GM19455 (cell line): ENCODE measurements at regions not wholly inside any gene's neighbourhood (a gene's known extent, or its start where the extent isn't known, plus 50 kb on each side); places are given as distances from the start of the nearest gene placed in this dataset.
"Not testable (repeated sequence)": the region's sequence is repeated elsewhere in the genome, so short reads cannot be mapped to it uniquely, and the experiment has no call there.

Experiments
- ATAC-seq: cut with Tn5 transposase; IDR thresholded peaks from one replicate; pipeline ENCODE4 v1.9.1; 2021; ENCODE audit not compliant: unreplicated experiment

GRCh38 chr17:71055128-71055527, 885.8 kb downstream of the KCNJ2 start:
- ATAC-seq = no peak

GRCh38 chr17:71057448-71057847, 888.1 kb downstream of the KCNJ2 start:
- ATAC-seq = no peak

GRCh38 chr17:71057938-71058337, 888.6 kb downstream of the KCNJ2 start:
- ATAC-seq = no peak

GRCh38 chr17:71063127-71063526, 893.8 kb downstream of the KCNJ2 start:
- no peak for ATAC-seq

- ATAC-seq = no peak
Measured at GRCh38 chr17:71063559-71063958, 894.2 kb downstream of the KCNJ2 start.

GRCh38 chr17:71067669-71068407, 898.5 kb downstream of the KCNJ2 start:
- ATAC-seq = no peak

GRCh38 chr17:71068408-71068750, 899.0 kb downstream of the KCNJ2 start:
- no peak for ATAC-seq

GRCh38 chr17:71071041-71071440, 901.7 kb downstream of the KCNJ2 start:
- no peak for ATAC-seq

- no peak for ATAC-seq
Measured at GRCh38 chr17:71071837-71072236, 902.5 kb downstream of the KCNJ2 start.

GRCh38 chr17:71080937-71081336, 911.6 kb downstream of the KCNJ2 start:
- no peak for ATAC-seq

GRCh38 chr17:71081666-71082065, 912.3 kb downstream of the KCNJ2 start:
- no peak for ATAC-seq

- no peak for ATAC-seq
Measured at GRCh38 chr17:71084219-71084618, 914.9 kb downstream of the KCNJ2 start.

- no peak for ATAC-seq
Measured at GRCh38 chr17:71084838-71085237, 915.5 kb downstream of the KCNJ2 start.

- ATAC-seq = no peak
Measured at GRCh38 chr17:71085238-71086033, 916.1 kb downstream of the KCNJ2 start.

GRCh38 chr17:71089431-71089830, 920.1 kb downstream of the KCNJ2 start:
- ATAC-seq = no peak

GRCh38 chr17:71098071-71098470, 928.7 kb downstream of the KCNJ2 start:
- no peak for ATAC-seq

GRCh38 chr17:71099003-71099714, 929.8 kb downstream of the KCNJ2 start:
- ATAC-seq = no peak

GRCh38 chr17:71102777-71103176, 933.4 kb downstream of the KCNJ2 start:
- no peak for ATAC-seq

GRCh38 chr17:71104225-71104624, 934.9 kb downstream of the KCNJ2 start:
- ATAC-seq = no peak

- not testable (repeated sequence) for ATAC-seq
Measured at GRCh38 chr17:71106056-71106455, 936.7 kb downstream of the KCNJ2 start.

- ATAC-seq = no peak
Measured at GRCh38 chr17:71107136-71107535, 937.8 kb downstream of the KCNJ2 start.

- no peak for ATAC-seq
Measured at GRCh38 chr17:71109697-71110096, 940.4 kb downstream of the KCNJ2 start.
